Activated CD4-positive, alpha-beta T cell treated with anti-CD3 and anti-CD28 coated beads, Interleukin-2, amount 50 U/mL, for 48 hours (primary cell): ENCODE measurements at regions not wholly inside any gene's neighbourhood (a gene's known extent, or its start where the extent isn't known, plus 50 kb on each side); places are given as distances from the start of the nearest gene placed in this dataset.
"Not testable (repeated sequence)": the region's sequence is repeated elsewhere in the genome, so short reads cannot be mapped to it uniquely, and the experiment has no call there.

Source experiments
- DNase-seq, 2 experiments: peaks; one replicate each; pipeline ENCODE4 v3.0.0-alpha.2; 2020

GRCh38 chrX:122241959-122242358 is 942.1 kb upstream of the GRIA3 start:
- no peak for DNase-seq

- no peak for DNase-seq
These were observed 940.0 kb upstream of the GRIA3 start for GRCh38 chrX:122244080-122244479.

DNA sequence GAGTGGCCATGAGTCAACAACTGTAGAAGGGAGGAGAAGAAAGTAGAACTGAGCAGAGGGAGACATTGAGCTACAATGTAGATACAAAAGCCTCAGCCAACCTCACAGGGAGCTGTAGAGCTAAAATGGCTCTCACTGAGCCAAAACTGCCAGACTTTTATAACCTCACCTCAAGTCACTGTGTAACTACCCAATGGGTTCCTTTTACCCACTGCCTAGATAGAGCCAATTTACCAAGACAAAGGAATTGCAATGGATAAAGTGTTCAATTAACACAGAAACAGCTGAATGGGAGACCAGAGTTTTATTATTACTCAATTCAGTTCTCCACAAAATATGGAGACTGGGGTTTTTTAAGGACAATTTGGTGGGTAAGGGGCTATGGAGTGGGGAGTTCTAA is 938.9 kb upstream of the GRIA3 start:
- no peak for DNase-seq

DNA sequence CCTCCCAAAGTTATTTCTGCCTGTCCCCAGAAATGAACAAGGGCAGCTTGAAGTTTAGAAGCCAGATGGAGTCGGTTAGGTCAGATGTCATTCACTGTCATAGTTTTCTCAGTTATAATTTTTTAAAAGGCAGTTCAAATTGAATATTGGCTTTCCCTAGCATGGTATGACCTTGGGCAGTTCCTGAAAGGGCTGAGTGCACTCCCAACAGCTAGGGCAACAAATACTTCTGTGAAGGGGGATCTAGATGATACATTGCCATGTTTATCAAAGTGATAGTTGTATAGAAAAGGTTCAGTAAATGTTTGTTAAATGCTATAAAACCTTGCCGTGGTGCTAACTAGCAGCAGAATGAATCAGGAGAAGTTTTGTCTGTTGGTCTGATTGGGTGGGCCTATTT is 938.1 kb upstream of the GRIA3 start:
- DNase-seq, result no peak

DNA sequence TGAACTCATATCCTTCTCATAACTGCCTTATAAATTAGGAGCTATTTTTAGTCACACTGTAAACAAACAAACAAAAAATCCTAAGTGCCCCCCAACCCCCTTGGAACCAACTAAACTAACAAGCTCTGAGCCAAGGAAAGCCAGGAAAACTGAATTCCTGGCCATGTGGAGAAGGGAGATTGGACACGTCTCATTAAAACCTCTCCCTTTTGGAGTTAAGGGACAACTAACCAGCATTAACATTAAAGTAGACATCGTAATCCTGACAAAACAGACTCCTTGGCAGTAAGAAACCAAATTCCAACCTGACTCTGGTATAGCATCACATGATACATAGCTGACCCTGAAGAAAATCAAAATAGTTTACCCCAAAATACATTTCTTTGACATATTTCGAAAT is 937.1 kb upstream of the GRIA3 start:
- DNase-seq, result no peak

- no peak for DNase-seq
These were observed 935.4 kb upstream of the GRIA3 start for GRCh38 chrX:122248681-122249080.

DNA sequence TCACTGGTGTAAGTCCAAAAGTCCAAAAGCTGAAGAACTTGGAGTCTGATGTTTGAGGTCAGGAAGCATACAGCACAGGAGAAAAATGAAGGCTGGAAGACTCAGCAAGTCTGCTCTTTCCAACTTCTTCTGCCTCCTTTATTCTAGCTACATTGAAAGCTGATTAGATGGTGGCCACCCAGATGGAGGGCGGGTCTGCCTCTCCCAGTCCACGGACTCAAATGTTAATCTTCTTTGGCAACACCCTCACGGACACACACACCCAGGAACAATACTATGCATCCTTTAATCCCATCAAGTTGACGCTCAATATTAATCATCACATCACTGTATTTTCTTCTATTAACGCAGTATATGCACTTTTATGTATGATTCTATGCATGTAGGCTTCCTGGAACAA is 931.6 kb upstream of the GRIA3 start:
- no peak for DNase-seq

- no peak for DNase-seq
These were observed 915.7 kb upstream of the GRIA3 start for GRCh38 chrX:122268353-122268752.

GRCh38 chrX:122269243-122269781 is 914.8 kb upstream of the GRIA3 start:
- no peak for DNase-seq

DNA sequence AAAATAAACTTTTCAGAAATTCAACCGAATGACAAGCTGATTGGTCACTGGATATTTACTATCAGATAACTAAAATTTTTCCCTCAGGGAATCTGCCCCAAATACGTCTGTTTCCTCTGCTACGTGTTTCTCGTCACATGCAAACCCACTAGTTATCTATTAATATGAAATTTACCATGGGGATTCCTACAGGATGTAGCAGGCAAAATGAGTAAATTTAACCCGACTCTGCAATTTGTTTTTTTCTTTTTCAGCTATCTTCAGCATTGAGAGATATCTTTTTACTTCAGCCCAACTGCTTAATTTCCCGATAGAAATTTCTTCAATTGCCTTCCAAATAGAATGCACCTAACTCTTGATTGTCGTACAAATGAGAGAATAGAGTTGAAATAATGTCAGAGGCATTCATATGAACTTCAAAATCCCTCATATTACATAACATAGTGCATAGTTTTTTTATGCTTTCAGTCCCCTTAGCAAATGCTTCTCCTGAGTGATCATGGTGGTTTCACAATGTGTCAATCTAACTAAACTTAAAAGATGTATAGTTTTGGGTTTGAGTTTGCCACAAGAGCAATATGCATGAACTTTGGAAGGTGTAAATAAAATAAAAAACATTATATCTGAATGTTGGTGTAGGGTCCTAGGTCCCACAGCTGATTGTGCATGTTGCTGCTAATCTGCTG is 913.1 kb upstream of the GRIA3 start:
- DNase-seq, result no peak

GRCh38 chrX:122272011-122272410 is 912.1 kb upstream of the GRIA3 start:
- DNase-seq, result no peak

GRCh38 chrX:122279746-122280145 is 904.3 kb upstream of the GRIA3 start:
- no peak for DNase-seq

DNA sequence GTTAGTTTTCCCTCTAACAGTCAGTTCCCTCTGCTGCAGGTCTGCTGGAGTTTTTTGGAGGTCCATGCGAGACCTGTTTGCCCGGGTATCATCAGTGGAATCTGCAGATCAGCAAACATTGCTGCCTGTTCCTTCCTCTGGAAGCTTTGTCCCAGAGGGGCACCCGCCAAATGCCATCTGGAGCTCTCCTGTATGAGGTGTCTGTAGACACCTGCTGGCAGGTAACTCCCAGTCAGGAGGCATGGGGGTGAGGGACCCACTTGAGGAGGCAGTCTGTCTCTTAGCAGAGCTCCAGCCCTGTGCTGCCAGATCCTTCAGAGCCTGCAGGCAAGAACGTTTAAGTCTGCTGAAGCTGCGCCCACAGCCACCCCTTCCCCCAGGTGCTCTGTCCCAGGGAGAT is 884.3 kb upstream of the GRIA3 start:
- not testable (repeated sequence) for DNase-seq

GRCh38 chrX:122301491-122301890 is 882.6 kb upstream of the GRIA3 start:
- no peak for DNase-seq

DNA sequence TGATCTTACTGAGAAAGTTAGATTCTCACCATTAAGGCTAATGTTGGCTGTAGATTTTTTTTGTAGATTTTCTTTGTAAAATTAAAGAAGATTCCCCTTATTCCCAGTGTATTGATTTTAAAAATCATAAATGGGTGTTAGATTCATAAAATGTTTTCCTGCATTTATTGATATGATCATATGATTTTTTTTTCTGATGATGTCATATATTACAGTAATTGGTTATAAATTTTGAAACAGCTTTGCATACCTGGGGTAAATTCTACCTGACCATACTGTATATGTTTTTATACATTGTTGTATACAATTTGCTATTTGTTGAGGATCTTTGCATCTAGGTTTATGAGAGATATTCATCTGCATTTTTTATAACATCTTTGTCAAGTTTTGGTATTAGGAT is 880.3 kb upstream of the GRIA3 start:
- DNase-seq, result no peak

- no peak for DNase-seq
These were observed 839.3 kb upstream of the GRIA3 start for GRCh38 chrX:122344816-122345215.

DNA sequence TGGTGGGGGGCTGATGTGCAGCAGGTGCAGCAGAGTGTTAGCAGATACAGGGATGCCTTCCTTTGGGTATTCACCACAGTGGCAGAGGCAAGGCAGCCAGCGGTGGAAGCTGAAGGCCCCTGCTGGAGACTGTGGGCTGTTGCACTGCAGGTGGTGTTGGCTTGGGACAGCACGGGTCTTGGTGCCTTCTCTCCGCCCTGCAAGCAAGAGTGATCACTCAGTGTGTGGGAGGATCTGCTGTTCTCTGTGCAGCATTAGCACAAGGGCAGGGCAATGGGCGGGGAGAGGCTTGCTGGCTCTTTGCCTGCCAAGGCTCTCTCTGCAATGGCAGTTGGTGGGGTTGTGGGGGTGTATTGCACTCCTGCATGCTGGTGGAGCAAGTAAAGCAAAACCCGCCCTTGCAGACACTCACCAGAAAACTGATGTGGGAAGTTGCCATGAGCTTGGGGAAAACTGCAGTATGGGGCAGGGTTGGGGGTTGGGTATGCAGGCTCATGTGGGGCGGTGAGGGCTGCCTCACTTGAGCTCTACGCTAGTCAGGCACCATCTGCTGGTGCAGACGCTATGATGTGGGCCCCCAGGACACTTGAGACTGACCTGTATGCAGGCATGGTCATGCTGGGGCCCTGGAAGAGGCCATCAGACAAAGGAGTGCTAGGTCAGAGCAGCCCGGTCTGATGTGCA is 820.8 kb upstream of the GRIA3 start:
- DNase-seq, result no peak

DNA sequence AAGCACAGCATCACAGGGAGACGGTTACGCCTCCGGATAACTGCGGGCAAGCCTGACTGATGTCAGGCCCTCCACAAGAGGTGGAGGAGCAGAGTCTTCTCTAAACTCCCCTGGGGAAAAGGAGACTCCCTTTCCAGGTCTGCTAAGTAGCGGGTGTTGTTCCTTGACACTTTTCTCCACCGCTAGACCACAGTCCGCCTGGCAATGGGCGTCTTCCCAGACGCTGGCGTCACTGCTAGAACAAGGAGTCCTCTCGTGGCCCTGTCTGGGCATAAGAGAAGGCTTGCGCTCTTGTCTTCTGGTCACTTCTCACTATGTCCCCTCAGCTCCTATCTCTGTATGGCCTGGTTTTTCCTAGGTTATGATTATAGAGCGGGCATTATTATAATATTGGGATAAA is 808.5 kb upstream of the GRIA3 start:
- not testable (repeated sequence) for DNase-seq

- no peak for DNase-seq
These were observed 795.1 kb upstream of the GRIA3 start for GRCh38 chrX:122389005-122389404.

DNA sequence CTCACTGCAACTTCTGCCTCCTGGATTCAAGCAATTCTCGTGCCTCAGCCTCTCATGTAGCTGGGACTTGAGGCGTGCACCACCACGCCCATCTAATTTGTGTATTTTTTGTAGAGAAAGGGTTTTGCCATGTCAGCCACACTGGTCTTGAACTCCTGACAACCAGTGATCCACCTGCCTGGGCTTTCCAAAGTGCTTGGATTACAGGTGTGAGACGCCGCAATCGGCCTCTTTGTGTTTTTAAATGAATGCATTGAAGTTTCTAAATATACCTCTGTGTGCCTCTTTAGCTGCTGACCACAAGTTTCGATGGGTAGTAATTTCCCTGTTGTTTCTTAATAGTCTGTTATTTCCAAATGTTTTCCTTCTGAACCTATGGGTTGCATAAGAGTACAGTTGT is 765.3 kb upstream of the GRIA3 start:
- no peak for DNase-seq

GRCh38 chrX:122421434-122422121 is 762.5 kb upstream of the GRIA3 start:
- DNase-seq, result no peak

DNA sequence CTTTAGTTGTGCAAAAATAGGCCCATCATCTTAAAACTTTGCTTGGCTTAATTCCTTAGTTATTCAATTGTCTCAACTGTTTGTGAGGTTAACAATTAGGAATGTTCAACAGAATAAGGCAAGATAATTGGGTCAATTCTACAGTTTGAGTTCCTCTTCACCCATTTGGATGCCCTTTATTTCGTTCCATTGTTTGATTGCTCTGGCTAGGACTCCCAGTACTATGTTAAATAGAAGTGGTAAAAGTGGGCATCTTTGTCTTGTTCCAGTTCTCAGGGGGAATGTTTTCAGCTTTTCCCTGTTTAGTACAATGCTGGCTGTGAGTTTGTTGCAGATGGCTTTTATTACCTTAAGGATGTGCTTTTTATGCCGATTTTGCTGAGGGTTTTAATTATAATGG is 761.5 kb upstream of the GRIA3 start:
- DNase-seq, result no peak

- DNase-seq, result no peak
These were observed 749.1 kb upstream of the GRIA3 start for GRCh38 chrX:122434942-122435341.

GRCh38 chrX:122439831-122440230 is 744.2 kb upstream of the GRIA3 start:
- no peak for DNase-seq
